ENCODE measurements at regions not wholly inside any gene's neighbourhood (a gene's known extent, or its start where the extent isn't known, plus 50 kb on each side); places are given as distances from the start of the nearest gene placed in this dataset.
A peak's percentile ranks its signal among the peaks of the same experiment; 100 is the strongest.
"Not testable (repeated sequence)": the region's sequence is repeated elsewhere in the genome, so short reads cannot be mapped to it uniquely, and the experiment has no call there.

GRCh38 chr3:177412677-177413170 lies 215.4 kb upstream of the TBL1XR1 start:
- not testable (repeated sequence) for H3K36me3 Mint-ChIP-seq (ENCODE audit: low read depth); H3K9me3 ChIP-seq (ENCODE audit: control insufficient read depth, low read length, poor library complexity, severe bottlenecking); H3K4me3 Mint-ChIP-seq; ATAC-seq; DNase-seq; H3K4me1 Mint-ChIP-seq; H3K27ac Mint-ChIP-seq; H3K27me3 Mint-ChIP-seq

GRCh38 chr3:177414093-177414492 lies 216.8 kb upstream of the TBL1XR1 start:
- no peak for ATAC-seq
- no peaks in the 10 kb centered on the region for H3K36me3 Mint-ChIP-seq (ENCODE audit: low read depth)
- DNase-seq, result no peak

DNA sequence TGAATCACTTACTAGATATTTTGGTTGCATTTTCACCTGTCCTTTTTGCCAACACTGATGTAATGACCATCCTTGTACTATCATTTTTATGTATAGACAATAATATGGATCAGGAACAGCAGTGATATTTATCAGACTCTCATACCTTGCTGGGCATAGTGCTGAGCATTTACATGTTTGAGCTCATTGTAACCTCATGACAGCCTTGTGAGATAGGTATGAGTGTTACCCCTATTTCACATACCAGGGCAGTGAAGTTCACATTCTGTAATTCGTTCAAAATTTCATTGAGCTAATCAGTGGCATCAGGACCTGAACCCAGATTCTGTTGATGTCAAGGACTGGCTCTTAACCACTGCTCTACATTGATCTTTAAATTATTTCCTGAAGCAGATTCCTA lies 221.5 kb upstream of the TBL1XR1 start:
- Mint-ChIP-seq H3K4me1 (peaks cover 10% of the 10 kb centered on the region), H3K27me3 (no peaks in the 10 kb centered on the region), H3K36me3 (ENCODE audit: low read depth) (no peaks in the 10 kb centered on the region), H3K4me3 (no peak overlapping the region), H3K27ac (no peak overlapping the region)
- H3K9me3 ChIP-seq (ENCODE audit: control insufficient read depth, low read length, poor library complexity, severe bottlenecking), result no peaks in the 10 kb centered on the region
- DNase-seq (no peak), ATAC-seq (no peak)

More at GRCh38 chr3:177414093-177414492, 216.8 kb upstream of the TBL1XR1 start:
- no peaks in the 10 kb centered on the region for H3K9me3 ChIP-seq (ENCODE audit: control insufficient read depth, low read length, poor library complexity, severe bottlenecking)
- no peak overlapping the region for H3K27ac Mint-ChIP-seq
- H3K4me1 Mint-ChIP-seq, result peaks cover 6% of the 10 kb centered on the region
- H3K27me3 Mint-ChIP-seq, result no peaks in the 10 kb centered on the region
- no peak overlapping the region for H3K4me3 Mint-ChIP-seq

DNA sequence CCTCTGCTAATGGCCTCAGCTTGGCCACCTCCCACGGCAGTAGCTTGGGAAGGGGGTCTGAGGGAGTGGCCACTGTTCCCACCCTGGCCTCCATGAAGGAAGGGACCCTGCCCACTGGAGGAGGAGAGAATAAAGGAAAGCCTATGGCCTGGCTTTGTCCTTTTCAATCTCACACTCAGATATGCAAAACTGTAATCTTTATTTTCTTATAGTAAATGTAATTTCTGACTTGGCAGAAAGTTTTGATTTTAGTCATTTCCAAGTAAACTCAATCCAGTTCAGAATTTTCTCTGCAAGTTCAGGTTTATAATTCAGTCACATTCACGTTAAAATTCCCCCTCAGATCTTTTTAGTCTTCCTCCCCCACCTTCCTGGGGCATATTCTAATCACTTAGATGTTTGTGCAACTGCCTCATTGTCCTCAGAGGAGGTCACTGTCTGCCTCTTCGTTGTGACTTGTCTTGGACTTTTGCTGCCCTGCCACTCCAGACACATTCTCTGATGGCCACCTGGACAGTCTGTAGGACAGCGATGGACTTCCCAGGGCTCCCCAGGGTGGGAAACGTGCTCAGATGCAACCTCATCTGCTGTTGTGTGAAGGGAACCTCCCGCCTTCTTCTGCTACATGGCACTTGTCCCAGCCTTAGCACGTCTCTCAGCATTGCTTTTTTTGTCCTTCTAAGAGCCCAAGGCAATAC lies 222.8 kb upstream of the TBL1XR1 start:
- Mint-ChIP-seq H3K36me3 (ENCODE audit: low read depth) (no peaks in the 10 kb centered on the region), H3K4me1 (peaks cover 18% of the 10 kb centered on the region), H3K27me3 (no peaks in the 10 kb centered on the region), H3K4me3 (peak overlapping the region; percentile 62), H3K27ac (peak overlapping the region; percentile 39)
- DNase-seq (no peak), ATAC-seq (no peak)
- H3K9me3 ChIP-seq (ENCODE audit: control insufficient read depth, low read length, poor library complexity, severe bottlenecking), result no peaks in the 10 kb centered on the region

- Mint-ChIP-seq H3K36me3 (ENCODE audit: low read depth) (no peaks in the 10 kb centered on the region), H3K4me3 (no peak overlapping the region), H3K27me3 (no peaks in the 10 kb centered on the region), H3K4me1 (peaks cover 19% of the 10 kb centered on the region), H3K27ac (peak overlapping the region; percentile 39)
- ATAC-seq (no peak), DNase-seq (no peak)
- no peaks in the 10 kb centered on the region for H3K9me3 ChIP-seq (ENCODE audit: control insufficient read depth, low read length, poor library complexity, severe bottlenecking)
Observed at GRCh38 chr3:177420651-177421480, 223.6 kb upstream of the TBL1XR1 start.

- DNase-seq (no peak), ATAC-seq (no peak)
- no peaks in the 10 kb centered on the region for H3K36me3 Mint-ChIP-seq (ENCODE audit: low read depth)
Observed at GRCh38 chr3:177421481-177421785, 224.2 kb upstream of the TBL1XR1 start.

DNA sequence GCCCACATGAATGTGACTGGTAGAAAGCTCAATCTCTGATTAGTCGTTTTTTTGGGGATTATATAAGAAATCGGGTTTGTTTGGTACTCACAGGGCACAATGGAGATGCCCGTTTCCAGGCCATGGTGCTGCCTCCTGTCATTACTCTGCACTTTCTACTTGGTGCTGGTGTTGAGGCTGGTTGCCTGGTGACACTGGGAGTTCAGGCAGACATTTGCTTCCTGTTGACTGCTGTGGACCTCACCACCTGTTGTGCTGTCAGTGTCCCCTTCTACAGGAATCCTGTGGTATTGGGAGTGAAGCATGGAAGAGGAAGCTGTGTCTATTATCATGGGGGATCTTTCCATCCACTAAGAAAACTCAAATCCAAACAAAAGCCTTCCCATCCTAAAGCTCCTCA lies 227.2 kb upstream of the TBL1XR1 start:
- Mint-ChIP-seq H3K36me3 (ENCODE audit: low read depth) (no peaks in the 10 kb centered on the region), H3K27me3 (no peaks in the 10 kb centered on the region), H3K4me3 (no peak overlapping the region), H3K4me1 (peaks cover 30% of the 10 kb centered on the region), H3K27ac (no peak overlapping the region)
- ATAC-seq (no peak), DNase-seq (no peak)
- no peaks in the 10 kb centered on the region for H3K9me3 ChIP-seq (ENCODE audit: control insufficient read depth, low read length, poor library complexity, severe bottlenecking)

More at GRCh38 chr3:177421481-177421785, 224.2 kb upstream of the TBL1XR1 start:
- peaks cover 22% of the 10 kb centered on the region for H3K4me1 Mint-ChIP-seq
- no peak overlapping the region for H3K4me3 Mint-ChIP-seq
- H3K27me3 Mint-ChIP-seq, result no peaks in the 10 kb centered on the region
- H3K9me3 ChIP-seq (ENCODE audit: control insufficient read depth, low read length, poor library complexity, severe bottlenecking), result no peaks in the 10 kb centered on the region
- no peak overlapping the region for H3K27ac Mint-ChIP-seq

DNA sequence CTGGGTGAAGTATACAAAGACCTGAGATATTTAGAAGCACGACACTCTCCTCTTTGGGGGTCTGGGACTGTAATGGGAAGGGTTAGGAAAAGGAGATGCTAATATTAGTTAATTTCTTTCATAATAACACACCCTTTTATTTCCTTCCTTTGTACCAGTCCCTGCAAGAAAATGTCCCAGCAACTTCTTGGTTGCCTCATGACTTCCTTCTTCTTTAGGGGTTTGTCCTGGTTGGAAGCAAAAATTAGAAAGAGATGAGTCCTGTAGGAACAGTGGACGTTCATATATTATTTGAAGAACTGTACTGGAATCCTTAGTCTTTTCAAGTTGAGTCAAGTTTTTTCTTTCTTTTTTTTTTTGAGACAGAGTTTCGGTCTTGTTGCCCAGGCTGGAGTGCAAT lies 227.8 kb upstream of the TBL1XR1 start:
- ATAC-seq, result no peak
- DNase-seq, result no peak
- no peak overlapping the region for H3K4me3 Mint-ChIP-seq
- H3K27ac Mint-ChIP-seq, result no peak overlapping the region
- peaks cover 29% of the 10 kb centered on the region for H3K4me1 Mint-ChIP-seq
- no peaks in the 10 kb centered on the region for H3K27me3 Mint-ChIP-seq
- H3K9me3 ChIP-seq (ENCODE audit: control insufficient read depth, low read length, poor library complexity, severe bottlenecking), result no peaks in the 10 kb centered on the region
- H3K36me3 Mint-ChIP-seq (ENCODE audit: low read depth), result no peaks in the 10 kb centered on the region

DNA sequence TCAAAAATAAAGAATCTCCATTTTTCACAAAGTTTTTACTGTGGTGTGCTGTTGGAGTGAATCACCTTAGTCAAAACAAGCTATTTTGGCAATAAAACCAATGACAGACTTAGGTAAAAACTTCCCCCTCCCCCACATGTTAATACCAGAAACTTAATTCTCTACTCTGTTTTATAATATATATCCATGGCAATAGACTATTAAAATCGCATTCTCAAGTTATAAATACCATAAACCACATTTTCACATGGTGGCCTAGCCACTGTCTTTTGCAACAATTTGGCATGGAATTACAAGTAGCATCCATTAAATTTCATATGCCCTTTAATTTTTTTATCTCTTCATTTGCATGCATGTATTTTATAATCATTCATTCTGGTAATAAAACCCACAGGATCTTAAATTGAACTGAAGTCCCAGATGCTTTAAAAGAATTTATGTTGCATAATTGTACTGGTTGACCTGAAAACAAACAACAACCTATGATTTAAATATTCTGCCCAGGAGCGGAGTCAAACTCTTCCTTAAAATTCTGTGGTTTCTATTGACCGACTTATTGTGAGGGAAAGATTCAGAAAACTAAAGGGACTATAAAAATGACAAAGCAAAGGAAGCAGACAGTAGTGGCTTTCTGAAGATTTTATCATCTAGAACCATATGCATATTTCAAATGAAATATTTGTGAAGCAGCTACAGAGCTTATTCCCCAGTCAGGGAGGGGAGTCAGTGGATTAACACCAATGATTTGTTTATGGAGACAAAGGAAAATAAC lies 229.0 kb upstream of the TBL1XR1 start:
- H3K4me1 Mint-ChIP-seq, result peaks cover 26% of the 10 kb centered on the region
- H3K27me3 Mint-ChIP-seq, result no peaks in the 10 kb centered on the region
- ATAC-seq (no peak), DNase-seq (no peak)
- H3K36me3 Mint-ChIP-seq (ENCODE audit: low read depth), result no peaks in the 10 kb centered on the region
- no peak overlapping the region for H3K4me3 Mint-ChIP-seq
- peak overlapping the region; percentile 93 for H3K27ac Mint-ChIP-seq
- H3K9me3 ChIP-seq (ENCODE audit: control insufficient read depth, low read length, poor library complexity, severe bottlenecking), result no peaks in the 10 kb centered on the region

- H3K27me3 Mint-ChIP-seq, result no peaks in the 10 kb centered on the region
- no peaks in the 10 kb centered on the region for H3K36me3 Mint-ChIP-seq (ENCODE audit: low read depth)
- ATAC-seq (peak; percentile 89), DNase-seq (peak in 1 of 3 donors; percentile 9)
- H3K9me3 ChIP-seq (ENCODE audit: control insufficient read depth, low read length, poor library complexity, severe bottlenecking), result no peaks in the 10 kb centered on the region
- peak overlapping the region; percentile 85 for H3K4me3 Mint-ChIP-seq
- H3K27ac Mint-ChIP-seq, result peak overlapping the region; percentile 93
- peaks cover 24% of the 10 kb centered on the region for H3K4me1 Mint-ChIP-seq
Observed at GRCh38 chr3:177426878-177427495, 229.7 kb upstream of the TBL1XR1 start.

GRCh38 chr3:177427540-177427939 lies 230.3 kb upstream of the TBL1XR1 start:
- H3K27me3 Mint-ChIP-seq, result no peaks in the 10 kb centered on the region
- DNase-seq (no peak), ATAC-seq (peak; percentile 45)
- no peaks in the 10 kb centered on the region for H3K36me3 Mint-ChIP-seq (ENCODE audit: low read depth)
- peaks cover 23% of the 10 kb centered on the region for H3K4me1 Mint-ChIP-seq
- H3K4me3 Mint-ChIP-seq, result peak overlapping the region; percentile 85
- peak overlapping the region; percentile 93 for H3K27ac Mint-ChIP-seq
- no peaks in the 10 kb centered on the region for H3K9me3 ChIP-seq (ENCODE audit: control insufficient read depth, low read length, poor library complexity, severe bottlenecking)

GRCh38 chr3:177429079-177429478 lies 231.8 kb upstream of the TBL1XR1 start:
- no peaks in the 10 kb centered on the region for H3K36me3 Mint-ChIP-seq (ENCODE audit: low read depth)
- H3K9me3 ChIP-seq (ENCODE audit: control insufficient read depth, low read length, poor library complexity, severe bottlenecking), result no peaks in the 10 kb centered on the region
- H3K4me3 Mint-ChIP-seq, result no peak overlapping the region
- H3K27ac Mint-ChIP-seq, result peak overlapping the region; percentile 39
- DNase-seq (no peak), ATAC-seq (no peak)
- H3K4me1 Mint-ChIP-seq, result peaks cover 23% of the 10 kb centered on the region
- H3K27me3 Mint-ChIP-seq, result no peaks in the 10 kb centered on the region

DNA sequence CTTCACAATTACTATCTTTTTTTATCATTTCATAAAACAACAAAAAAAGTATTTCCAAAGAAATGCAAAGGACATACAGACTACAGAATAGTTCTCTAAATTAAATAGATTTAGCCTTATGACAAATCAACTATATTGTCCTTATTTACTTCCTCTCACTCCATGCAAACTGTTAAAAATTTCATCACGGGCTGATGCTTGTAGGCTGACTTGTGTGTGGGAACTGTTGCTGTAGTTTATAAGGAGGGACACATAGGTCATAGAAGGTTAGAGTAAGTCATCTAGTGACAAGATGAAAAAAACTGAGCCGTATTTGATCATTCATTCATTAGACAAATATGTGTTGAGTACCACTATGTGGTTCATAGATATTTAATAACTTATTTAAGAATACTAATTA lies 232.5 kb upstream of the TBL1XR1 start:
- H3K4me3 Mint-ChIP-seq, result no peak overlapping the region
- DNase-seq, result no peak
- no peaks in the 10 kb centered on the region for H3K36me3 Mint-ChIP-seq (ENCODE audit: low read depth)
- no peaks in the 10 kb centered on the region for H3K27me3 Mint-ChIP-seq
- ATAC-seq, result no peak
- H3K9me3 ChIP-seq (ENCODE audit: control insufficient read depth, low read length, poor library complexity, severe bottlenecking), result no peaks in the 10 kb centered on the region
- H3K4me1 Mint-ChIP-seq, result peaks cover 17% of the 10 kb centered on the region
- H3K27ac Mint-ChIP-seq, result no peak overlapping the region
